Sigmoid colon (tissue), 4 donors: ENCODE measurements at regions not wholly inside any gene's neighbourhood (a gene's known extent, or its start where the extent isn't known, plus 50 kb on each side); places are given as distances from the start of the nearest gene placed in this dataset.

ENCODE experiments used
- POLR2A ChIP-seq, 2 donors: fragments of 450-650 bp; IDR thresholded peaks; one replicate each; pipeline ENCODE4 v1.6.1; 2016; ENCODE audit warnings: antibody characterized with exemption in 2 of 2, mild to moderate bottlenecking in 2 of 2, moderate library complexity in 2 of 2
- POLR2AphosphoS5 ChIP-seq, 4 donors: sonication (generic); formaldehyde crosslinking; IDR thresholded peaks; one replicate each; pipeline ENCODE4 v1.6.1; 2017; ENCODE audit warnings: antibody characterized with exemption in 4 of 4
- TF ChIP-seq, protein P1 (sequence below), 4 experiments: fragments of 450-650 bp in 3 of 4; fragments of 200-600 bp in 1 of 4; IDR thresholded peaks; one replicate each; pipeline ENCODE4 v1.5.1; 2016 to 2019; ENCODE audit warnings: antibody characterized with exemption in 4 of 4, mild to moderate bottlenecking in 3 of 4, moderate library complexity in 2 of 4

- TF ChIP-seq POLR2A (IDR thresholded peaks at IDR 0.05): no peak
- TF ChIP-seq, protein P1, sequence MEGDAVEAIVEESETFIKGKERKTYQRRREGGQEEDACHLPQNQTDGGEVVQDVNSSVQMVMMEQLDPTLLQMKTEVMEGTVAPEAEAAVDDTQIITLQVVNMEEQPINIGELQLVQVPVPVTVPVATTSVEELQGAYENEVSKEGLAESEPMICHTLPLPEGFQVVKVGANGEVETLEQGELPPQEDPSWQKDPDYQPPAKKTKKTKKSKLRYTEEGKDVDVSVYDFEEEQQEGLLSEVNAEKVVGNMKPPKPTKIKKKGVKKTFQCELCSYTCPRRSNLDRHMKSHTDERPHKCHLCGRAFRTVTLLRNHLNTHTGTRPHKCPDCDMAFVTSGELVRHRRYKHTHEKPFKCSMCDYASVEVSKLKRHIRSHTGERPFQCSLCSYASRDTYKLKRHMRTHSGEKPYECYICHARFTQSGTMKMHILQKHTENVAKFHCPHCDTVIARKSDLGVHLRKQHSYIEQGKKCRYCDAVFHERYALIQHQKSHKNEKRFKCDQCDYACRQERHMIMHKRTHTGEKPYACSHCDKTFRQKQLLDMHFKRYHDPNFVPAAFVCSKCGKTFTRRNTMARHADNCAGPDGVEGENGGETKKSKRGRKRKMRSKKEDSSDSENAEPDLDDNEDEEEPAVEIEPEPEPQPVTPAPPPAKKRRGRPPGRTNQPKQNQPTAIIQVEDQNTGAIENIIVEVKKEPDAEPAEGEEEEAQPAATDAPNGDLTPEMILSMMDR (IDR thresholded peaks at IDR 0.05): no peak
- TF ChIP-seq POLR2AphosphoS5 (IDR thresholded peaks at IDR 0.05): no peak
Observed at GRCh38 chr10:80708808-80709207, 171.1 kb downstream of the SH2D4B start.
